HCT116 (cell line): ENCODE measurements at regions not wholly inside any gene's neighbourhood (a gene's known extent, or its start where the extent isn't known, plus 50 kb on each side); places are given as distances from the start of the nearest gene placed in this dataset.

ENCODE experiments used
- ATAC-seq: fragments of 200-7000 bp; cut with Tn5 transposase; 2 replicates; pipeline ENCODE4 v1.9.1; 2020; ENCODE audit warnings: mild to moderate bottlenecking, moderate library complexity
- BruUV-seq: library from RNA; stranded (reverse); fragments of 400-500 nt; replicated peaks from 2 replicates; lab custom pipeline; 2021; lab: Mats Ljungman, UMichigan
- CTCF ChIA-PET: fragments of 300-600 bp; sonication (Branson Sonifier 250); formaldehyde crosslinking; loops from one replicate; lab custom pipeline; 2021; ENCODE audit warnings: antibody characterized with exemption; lab: Charles Lee
- POLR2A ChIA-PET: fragments of 300-600, 350-600 bp; sonication (Branson Sonifier 250); formaldehyde crosslinking; loops from one replicate; lab custom pipeline; 2021; ENCODE audit warnings: antibody characterized with exemption; lab: Charles Lee
- RAD21 ChIA-PET, 2 experiments: fragments of 300-600 bp; sonication (Branson Sonifier 250); formaldehyde crosslinking; loops; one replicate each; lab custom pipeline; 2023; ENCODE audit warnings: low total read pairs in 2 of 2; ENCODE audit not compliant: uncharacterized antibody in 2 of 2, unreplicated experiment in 2 of 2, low non-redundant PET in 1 of 2; lab: Charles Lee
- DNase-seq: peaks from one replicate; pipeline ENCODE4 v3.0.0-alpha.2; 2010; ENCODE audit warnings: low read depth, low spot score
- H2AFZ ChIP-seq: fragments of 200-600 bp; shearing (Covaris generic), sonication (generic); 2 replicates; pipeline ENCODE4 v1.6.1; 2017; ENCODE audit warnings: low read depth, mixed run types, mixed read lengths, antibody characterized with exemption, low read length; ENCODE audit not compliant: poor library complexity, severe bottlenecking
- H3K27ac ChIP-seq: 2 replicates; pipeline ENCODE4 v1.5.1; 2012; ENCODE audit warnings: low read depth, low read length
- H3K27me3 ChIP-seq: fragments of 200-600 bp; sonication (generic); 2 replicates; pipeline ENCODE4 v1.6.1; 2016; ENCODE audit warnings: mixed run types, low read length, mixed read lengths; ENCODE audit not compliant: insufficient read depth
- H3K36me3 ChIP-seq, 2 experiments: fragments of 200-500 bp in 1 of 2; fragments of 200-600 bp in 1 of 2; sonication (Bioruptor generic) in 1 of 2; sonication (generic) in 1 of 2; 2 replicates each; pipeline versions ENCODE4 v1.5.1 to v1.6.1; 2014 to 2016; ENCODE audit warnings: low read length in 2 of 2, inconsistent platforms in 1 of 2, mixed read lengths in 1 of 2, mixed run types in 1 of 2; ENCODE audit not compliant: insufficient read depth in 2 of 2, control insufficient read depth in 1 of 2
- H3K4me1 ChIP-seq, 2 experiments: fragments of 200-600 bp in 1 of 2; sonication (generic) in 1 of 2; 2 replicates each; pipeline versions ENCODE4 v1.5.1 to v1.6.1; 2012 to 2017; ENCODE audit warnings: low read length in 2 of 2, inconsistent platforms in 1 of 2, mild to moderate bottlenecking in 1 of 2, mixed read lengths in 1 of 2, mixed run types in 1 of 2, moderate library complexity in 1 of 2; ENCODE audit not compliant: insufficient read depth in 2 of 2, control insufficient read depth in 1 of 2
- H3K4me2 ChIP-seq: fragments of 200-600 bp; sonication (generic); 2 replicates; pipeline ENCODE4 v1.6.1; 2017; ENCODE audit warnings: mixed run types, low read length, mixed read lengths
- H3K4me3 ChIP-seq, 2 experiments: fragments of 200-600 bp in 1 of 2; sonication (generic) in 1 of 2; replicated peaks in 1 of 2; 2 replicates each; pipeline ENCODE4 v1.5.1; 2011 to 2016; ENCODE audit warnings: low read length in 2 of 2, control low read depth in 1 of 2, low read depth in 1 of 2, mild to moderate bottlenecking in 1 of 2, mixed read lengths in 1 of 2, mixed run types in 1 of 2
- H3K79me2 ChIP-seq: fragments of 200-600 bp; sonication (generic); 2 replicates; pipeline ENCODE4 v1.6.1; 2017; ENCODE audit warnings: mild to moderate bottlenecking, mixed run types, low read length, moderate library complexity, mixed read lengths; ENCODE audit not compliant: insufficient read depth
- H3K9ac ChIP-seq: fragments of 200-600 bp; sonication (generic); 2 replicates; pipeline ENCODE4 v1.6.1; 2016; ENCODE audit warnings: low read length, mixed read lengths
- H3K9me2 ChIP-seq: fragments of 200-600 bp; sonication (generic), shearing (Covaris generic); 2 replicates; pipeline ENCODE4 v1.6.1; 2017; ENCODE audit warnings: mixed run types, mild to moderate bottlenecking, moderate library complexity; ENCODE audit not compliant: insufficient read depth
- H3K9me3 ChIP-seq, 2 experiments: fragments of 200-500 bp in 1 of 2; fragments of 200-600 bp in 1 of 2; sonication (Bioruptor generic) in 1 of 2; sonication (generic) in 1 of 2; 2 replicates each; pipeline ENCODE4 v1.6.1; 2014 to 2017; ENCODE audit warnings: low read length in 2 of 2, mixed read lengths in 2 of 2, inconsistent platforms in 1 of 2, low read depth in 1 of 2, mild to moderate bottlenecking in 1 of 2, mixed run types in 1 of 2, moderate library complexity in 1 of 2; ENCODE audit not compliant: control insufficient read depth in 1 of 2, insufficient read depth in 1 of 2
- H4K20me1 ChIP-seq: fragments of 200-600 bp; sonication (generic), shearing (Covaris generic); 2 replicates; pipeline ENCODE4 v1.6.1; 2017; ENCODE audit warnings: mixed run types, mild to moderate bottlenecking, moderate library complexity; ENCODE audit not compliant: insufficient read depth
- CBX3 ChIP-seq: IDR thresholded peaks from 2 replicates; pipeline ENCODE4 v1.6.1; 2012; ENCODE audit warnings: low read depth
- CTCF ChIP-seq, 3 experiments: fragments of 200-600 bp in 1 of 3; sonication (generic) in 1 of 3; IDR thresholded peaks in 2 of 3; conservative IDR thresholded peaks in 1 of 3; 2 replicates each; pipeline ENCODE4 v1.5.1; 2012 to 2017; ENCODE audit warnings: low read depth in 2 of 3, low read length in 2 of 3, antibody characterized with exemption in 1 of 3, borderline replicate concordance in 1 of 3, control low read depth in 1 of 3, mild to moderate bottlenecking in 1 of 3, mixed read lengths in 1 of 3, mixed run types in 1 of 3, moderate library complexity in 1 of 3; ENCODE audit not compliant: insufficient read depth in 1 of 3
- EGR1 ChIP-seq: IDR thresholded peaks from 2 replicates; pipeline ENCODE4 v1.6.1; 2012; ENCODE audit warnings: low read depth
- ELF1 ChIP-seq: IDR thresholded peaks from 2 replicates; pipeline ENCODE4 v1.6.1; 2012; ENCODE audit warnings: low read depth, borderline replicate concordance
- EZH2 ChIP-seq: fragments of 200-600 bp; sonication (generic); IDR thresholded peaks from 2 replicates; pipeline ENCODE4 v1.6.1; 2017; ENCODE audit warnings: antibody characterized with exemption, mixed run types
- EZH2phosphoT487 ChIP-seq: fragments of 200-600 bp; IDR thresholded peaks from 2 replicates; pipeline ENCODE4 v1.6.1; 2018; ENCODE audit warnings: antibody characterized with exemption, borderline replicate concordance
- FOSL1 ChIP-seq: IDR thresholded peaks from 2 replicates; pipeline ENCODE4 v1.6.1; 2012; ENCODE audit warnings: low read depth
- JUND ChIP-seq: IDR thresholded peaks from 2 replicates; pipeline ENCODE4 v1.6.1; 2012
- MAX ChIP-seq: IDR thresholded peaks from 2 replicates; pipeline ENCODE4 v1.6.1; 2012
- RAD21 ChIP-seq: IDR thresholded peaks from 2 replicates; pipeline ENCODE4 v1.6.1; 2012; ENCODE audit warnings: low read depth, mild to moderate bottlenecking
- REST ChIP-seq: IDR thresholded peaks from 2 replicates; pipeline ENCODE4 v1.6.1; 2012; ENCODE audit warnings: low read depth
- SIN3A ChIP-seq: IDR thresholded peaks from 2 replicates; pipeline ENCODE4 v1.6.1; 2012; ENCODE audit warnings: low read depth
- SP1 ChIP-seq: IDR thresholded peaks from 2 replicates; pipeline ENCODE4 v1.6.1; 2012; ENCODE audit warnings: low read depth
- SRF ChIP-seq: IDR thresholded peaks from 2 replicates; pipeline ENCODE4 v1.6.1; 2012; ENCODE audit warnings: low read depth
- TCF7L2 ChIP-seq: IDR thresholded peaks from 2 replicates; pipeline ENCODE4 v1.7.0; 2011; ENCODE audit warnings: borderline replicate concordance, inconsistent platforms; ENCODE audit not compliant: insufficient read depth, insufficient read length; ENCODE audit errors: extremely low read depth
- YY1 ChIP-seq: IDR thresholded peaks from 2 replicates; pipeline ENCODE4 v1.6.1; 2011; ENCODE audit warnings: low read length, low read depth, moderate library complexity, mild to moderate bottlenecking; ENCODE audit not compliant: insufficient replicate concordance; ENCODE audit errors: extremely low read depth
- ZFX ChIP-seq: fragments of 450-650 bp; IDR thresholded peaks from 2 replicates; pipeline ENCODE4 v1.6.1; 2017
- intact Hi-C: fragments of 100-400 bp; cut with micrococcal nuclease; formaldehyde crosslinking; loops from 2 replicates; pipeline ENCODE4 v1.10.0; 2022

GRCh38 chr4:24102621-24103020 lies 212.8 kb upstream of the PPARGC1A start:
- no peak for ATAC-seq

More at GRCh38 chr4:24102621-24103020, 212.8 kb upstream of the PPARGC1A start:
- no TSS peak for BruUV-seq
- ChIA-PET POLR2A (no interaction called here), CTCF (no interaction called here), RAD21 (no interaction called here)
- Histone ChIP-seq H3K27me3 (no peaks in the 10 kb centered on the region), H3K4me3 (no peak overlapping the region), H3K27ac (no peak overlapping the region), H3K79me2 (no peaks in the 10 kb centered on the region), H3K36me3 (no peaks in the 10 kb centered on the region), H3K9ac (no peak overlapping the region), H4K20me1 (no peaks in the 10 kb centered on the region), H3K4me2 (no peak overlapping the region), H2AFZ (no peak overlapping the region), H3K4me1 (no peaks in the 10 kb centered on the region), H3K9me3 (peaks cover 5 to 20% of the 10 kb centered on the region in 2 experiments; a peak in 2 of 4 replicates), H3K9me2 (no peaks in the 10 kb centered on the region)
- no peak for TF ChIP-seq EZH2
- no peak for TF ChIP-seq SIN3A
- no peak for TF ChIP-seq FOSL1
- no peak for TF ChIP-seq SP1
- no peak for TF ChIP-seq ZFX
- TF ChIP-seq MAX, result no peak
- no peak for TF ChIP-seq EZH2phosphoT487
- no peak for TF ChIP-seq YY1
- TF ChIP-seq ELF1, result no peak
- no peak for TF ChIP-seq REST
- no peak for TF ChIP-seq SRF
- no peak for TF ChIP-seq JUND
- no peak for TF ChIP-seq RAD21
- TF ChIP-seq CBX3, result no peak
- TF ChIP-seq TCF7L2, result no peak
- TF ChIP-seq EGR1, result no peak
- TF ChIP-seq CTCF (IDR thresholded peaks at IDR 0.05 in 2 of 3, conservative IDR thresholded peaks at IDR 0.05 in 1 of 3; ENCODE audit: borderline replicate concordance in 1 of 3, insufficient read depth in 1 of 3, low read depth in 2 of 3, low read length in 2 of 3), result no peak
- intact Hi-C loops, result no loop called here
- DNase-seq, result no peak
